Stimulated activated CD4-positive, alpha-beta T cell treated with anti-CD3 and anti-CD28 coated beads, Interleukin-15, amount 100 ng/mL, for 48 hours (primary cell): ENCODE measurements at regions not wholly inside any gene's neighbourhood (a gene's known extent, or its start where the extent isn't known, plus 50 kb on each side); places are given as distances from the start of the nearest gene placed in this dataset.

Experiments
- DNase-seq, 2 donors: peaks; one replicate each; pipeline ENCODE4 v3.0.0-alpha.2; 2020; ENCODE audit warnings: low read depth in 2 of 2

DNA sequence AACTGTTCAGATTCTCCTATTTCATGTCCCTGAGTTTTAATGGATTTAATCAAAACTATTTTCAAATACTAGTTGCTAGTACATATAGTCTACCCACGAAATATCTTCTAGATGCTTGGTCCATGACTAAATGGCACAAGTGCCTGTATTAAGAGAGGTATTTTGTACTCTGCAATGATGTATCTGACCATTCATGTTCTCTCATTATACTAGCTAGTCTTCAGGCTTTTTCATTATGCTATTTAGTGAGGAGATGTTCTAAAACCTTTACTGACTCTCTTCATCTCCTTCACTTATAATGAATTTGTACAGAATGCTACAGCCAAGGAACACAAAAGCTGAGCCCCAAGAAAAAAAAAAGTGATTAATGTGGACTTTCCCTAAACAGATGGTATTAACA is 222.5 kb downstream of the AHR start:
- DNase-seq: no peak

DNA sequence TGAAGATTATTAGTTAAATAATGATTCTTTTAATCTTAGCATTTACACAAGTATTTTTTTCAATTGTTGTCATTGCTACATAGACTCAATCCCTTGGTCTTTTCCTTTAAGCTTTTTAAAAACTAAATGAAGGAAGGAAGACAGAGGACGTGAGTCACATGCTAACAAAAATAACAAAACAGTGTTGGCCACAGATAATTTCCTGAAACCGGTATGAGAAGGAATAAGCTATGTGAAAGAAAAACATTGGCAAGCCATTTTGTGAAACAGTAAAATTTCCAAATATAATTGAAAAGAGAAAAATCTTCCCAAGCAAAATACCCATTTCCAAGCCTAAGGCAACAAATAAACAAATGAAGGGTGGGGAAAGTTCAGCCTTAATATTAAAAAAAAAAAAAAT is 223.0 kb downstream of the AHR start:
- DNase-seq: no peak

DNA sequence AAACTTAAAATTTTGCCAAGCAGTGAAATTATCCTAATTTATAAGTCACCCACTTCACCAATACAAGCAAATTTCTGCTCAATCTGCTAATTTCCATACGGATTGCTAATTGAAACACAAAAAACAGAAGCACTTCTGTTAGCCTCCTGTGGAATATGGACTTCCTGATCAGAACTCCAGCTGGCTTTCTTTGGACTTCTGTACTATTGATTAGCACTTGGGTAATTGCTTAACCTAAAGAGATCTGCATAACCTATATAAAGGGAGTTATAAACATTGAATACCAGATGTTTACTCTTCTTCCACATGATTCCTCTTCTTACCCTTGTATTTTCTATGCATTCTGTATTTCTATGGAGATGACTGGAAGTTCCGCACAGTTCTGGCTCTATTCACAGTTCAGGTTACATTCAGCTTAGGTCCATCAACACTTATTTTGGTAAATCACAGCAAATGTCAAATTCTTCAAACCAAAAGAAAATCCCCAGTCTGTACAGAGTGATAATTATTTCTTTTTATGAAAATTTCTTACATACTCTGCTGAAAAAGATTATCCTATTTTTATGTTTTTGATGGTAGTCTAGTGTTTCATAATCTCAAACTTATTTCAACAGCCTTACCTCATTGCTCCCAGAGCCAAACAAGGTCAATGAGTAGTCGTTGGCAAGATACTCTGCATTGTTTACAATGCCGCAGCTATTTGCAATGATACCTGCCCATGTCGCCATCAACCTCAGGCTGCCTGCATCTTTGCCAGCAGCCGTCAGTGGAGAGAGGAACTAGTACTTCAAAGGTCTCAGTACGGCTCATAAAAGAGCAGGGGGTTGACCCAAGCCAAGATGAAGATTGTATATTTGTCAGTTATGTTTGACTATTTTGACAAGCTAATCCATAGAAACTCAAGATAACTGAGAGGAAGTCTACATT is 225.6 kb downstream of the AHR start:
- DNase-seq: no peak

DNA sequence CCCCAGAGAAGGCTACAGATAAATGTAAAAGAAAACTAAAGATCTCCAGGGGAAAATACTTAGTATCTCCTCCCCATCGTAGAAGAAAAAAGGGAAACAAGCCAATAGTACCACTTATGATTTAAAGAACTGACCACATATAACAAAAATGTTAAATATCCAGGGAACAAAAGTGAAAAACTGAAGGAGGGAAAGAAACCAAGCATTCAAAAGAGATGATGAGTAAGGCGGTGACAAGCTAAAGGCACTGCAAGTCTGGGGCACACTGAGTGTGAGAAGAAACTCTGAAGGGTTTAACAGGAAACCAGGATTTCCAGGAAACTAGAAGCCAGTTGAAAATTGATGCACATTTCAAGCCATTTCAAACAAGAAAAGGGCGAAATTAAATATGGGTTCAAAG is 226.3 kb downstream of the AHR start:
- DNase-seq: no peak

DNA sequence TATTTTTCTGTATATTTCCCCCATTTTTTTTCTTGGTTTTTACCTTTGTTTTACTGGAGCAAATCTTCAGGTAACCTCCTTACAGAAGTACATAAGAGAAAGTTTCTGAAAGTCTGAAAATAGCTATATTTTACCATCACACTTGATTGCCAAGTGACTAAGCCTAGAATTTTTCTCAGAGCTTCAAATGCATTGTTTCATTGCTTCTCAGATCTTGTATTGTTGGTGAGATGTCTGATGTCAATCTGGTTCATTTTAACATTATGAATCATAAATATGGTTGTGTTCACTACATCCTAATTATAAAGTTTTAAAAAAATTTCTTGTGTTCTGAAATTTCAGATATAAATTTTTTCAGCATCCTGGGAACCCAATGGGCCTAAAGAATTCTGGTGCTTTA is 228.2 kb downstream of the AHR start:
- DNase-seq: no peak

DNA sequence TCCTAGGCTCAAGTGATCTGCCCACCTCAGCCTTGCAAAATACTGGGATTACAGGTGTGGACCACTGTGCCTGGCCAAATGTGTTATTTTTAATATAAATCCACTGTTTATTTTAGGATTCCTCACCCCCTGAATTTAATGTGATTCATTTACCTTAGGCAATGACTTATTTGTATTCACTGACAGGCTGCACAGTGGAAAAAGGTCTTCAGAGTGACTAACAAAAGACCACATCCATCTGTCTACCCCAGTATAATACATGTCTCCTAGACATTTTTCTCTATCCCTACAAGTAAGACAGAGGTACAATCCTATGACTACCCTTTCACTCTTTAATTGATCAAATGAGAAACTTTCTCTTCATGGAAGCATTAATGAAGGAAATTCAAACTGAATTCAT is 230.2 kb downstream of the AHR start:
- no peak for DNase-seq

DNA sequence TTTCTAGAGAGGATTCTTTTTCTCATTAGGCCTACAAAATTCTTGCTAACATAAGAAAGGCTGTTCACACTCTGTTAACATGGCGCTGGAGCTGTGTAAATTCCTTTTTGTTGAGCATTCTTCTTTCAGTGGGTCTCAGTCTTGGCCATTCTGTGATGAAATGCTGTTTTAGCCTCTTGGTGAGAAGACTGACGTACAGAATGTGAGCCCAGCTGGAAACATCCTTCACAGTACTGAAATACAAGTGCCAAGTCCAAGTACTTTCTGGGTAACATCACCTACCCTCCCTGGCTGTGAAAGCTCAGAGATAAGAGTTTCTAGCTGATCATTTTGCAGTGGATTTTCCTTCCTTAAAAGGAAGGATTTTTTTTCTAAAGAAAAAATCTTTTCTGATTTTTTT is 231.8 kb downstream of the AHR start:
- DNase-seq: no peak

DNA sequence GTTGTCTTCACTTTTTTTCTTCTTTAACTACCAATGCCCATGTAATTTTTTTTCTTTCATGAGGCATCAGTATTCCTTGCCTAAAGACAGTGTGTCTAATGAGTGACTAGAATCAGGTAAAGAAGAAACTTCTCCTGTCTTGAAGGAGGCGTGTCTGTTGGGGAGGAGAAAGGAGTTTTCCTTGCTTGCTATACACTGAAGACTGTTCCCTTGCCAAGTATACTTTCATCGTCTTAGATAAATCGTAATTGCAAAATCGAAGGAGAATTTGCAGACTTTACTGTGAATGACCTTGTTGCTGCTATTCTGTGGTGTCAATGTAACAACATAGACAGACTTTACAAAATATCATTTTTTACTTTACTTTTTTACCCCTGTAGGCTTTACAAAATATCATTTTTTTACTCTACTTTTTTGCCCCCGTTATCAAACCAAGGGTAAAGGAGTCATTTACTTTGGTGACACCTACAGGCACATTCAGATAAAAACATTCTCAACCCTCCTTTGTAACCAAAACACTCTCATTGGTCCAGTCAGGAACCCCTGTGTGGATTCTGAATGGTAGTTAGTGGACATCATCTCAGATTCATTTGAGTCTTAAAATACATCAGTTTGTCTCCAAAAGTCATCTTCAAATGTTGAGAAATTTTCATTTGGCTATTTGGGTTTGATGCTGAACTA is 232.4 kb downstream of the AHR start:
- no peak for DNase-seq

DNA sequence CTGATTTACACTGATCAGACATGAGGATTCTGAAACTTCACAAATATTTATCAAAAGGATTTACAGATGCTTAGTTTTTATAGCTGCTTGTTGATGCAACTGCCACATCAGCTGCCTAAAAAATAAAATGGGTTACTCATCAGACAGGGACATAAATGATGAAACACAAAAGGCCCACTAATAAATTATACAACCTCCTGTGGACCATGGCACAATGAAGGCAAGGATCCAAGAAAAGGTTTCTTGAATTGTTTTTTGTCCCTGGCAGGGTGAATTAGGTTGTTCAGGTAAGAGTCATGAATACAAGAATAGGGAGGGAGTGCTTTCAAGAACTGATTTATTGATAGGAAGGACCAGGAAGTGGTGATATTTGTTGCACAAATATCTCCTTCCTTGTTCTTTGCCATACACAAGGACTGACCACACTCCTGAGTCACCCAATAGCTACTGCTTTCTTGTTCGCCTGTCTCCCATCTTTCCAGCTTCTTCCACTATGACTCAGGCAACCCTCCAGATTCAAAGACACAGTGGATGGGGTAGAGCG is 234.5 kb downstream of the AHR start:
- no peak for DNase-seq

DNA sequence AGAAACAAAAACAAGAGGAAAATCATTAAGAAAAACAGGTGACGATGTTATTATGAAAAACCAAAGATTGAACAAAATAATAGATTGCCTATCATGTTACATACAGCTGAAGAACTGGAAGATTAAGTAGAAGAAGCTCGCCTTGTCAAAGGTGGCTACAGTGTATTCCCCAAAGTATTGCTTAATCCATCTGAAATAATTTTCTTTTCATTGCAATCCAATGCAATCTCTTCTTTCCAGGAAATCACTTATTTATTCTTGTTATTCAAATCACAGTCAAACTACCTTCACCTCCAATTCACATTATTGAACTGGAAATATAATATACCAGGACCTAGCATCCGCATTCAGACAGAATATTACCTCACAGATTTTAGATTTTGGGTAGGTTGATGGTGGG is 235.9 kb downstream of the AHR start:
- no peak for DNase-seq

DNA sequence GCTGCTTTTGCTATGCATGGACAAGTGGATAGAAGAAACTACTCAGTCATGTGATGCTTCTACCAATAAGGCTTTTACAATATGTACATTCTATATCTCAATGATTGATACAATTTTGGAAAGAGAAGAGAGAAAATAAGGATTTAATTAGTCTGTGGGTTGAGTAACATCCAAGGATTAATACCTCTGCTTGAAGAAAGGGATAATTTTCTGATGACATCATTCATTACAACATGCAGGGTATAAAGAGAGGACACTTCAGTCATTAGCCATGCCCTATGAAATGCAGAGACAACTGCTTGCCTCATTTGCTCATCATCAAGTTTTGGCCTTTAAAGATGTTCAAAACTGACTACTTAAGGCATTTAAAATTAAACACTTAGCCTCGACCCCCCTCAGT is 237.3 kb downstream of the AHR start:
- no peak for DNase-seq

DNA sequence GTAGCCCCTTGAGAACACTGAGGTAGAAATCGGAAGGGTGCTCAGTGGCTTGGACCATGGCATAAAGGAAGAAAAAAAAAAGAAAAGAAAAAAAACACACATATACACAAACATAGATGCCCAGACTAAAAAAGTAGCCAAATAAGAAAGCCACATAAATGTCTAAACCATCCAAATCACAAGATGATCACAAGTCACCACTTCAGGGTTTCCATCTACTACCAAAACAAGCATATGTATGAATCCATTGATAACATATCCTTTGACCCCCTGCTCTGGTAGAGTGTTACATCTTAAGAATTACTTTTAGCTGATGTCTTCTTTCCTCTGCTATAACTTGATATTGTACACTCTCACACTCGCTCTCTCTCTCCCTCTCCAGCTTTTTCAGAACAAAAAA is 245.9 kb downstream of the AHR start:
- no peak for DNase-seq

DNA sequence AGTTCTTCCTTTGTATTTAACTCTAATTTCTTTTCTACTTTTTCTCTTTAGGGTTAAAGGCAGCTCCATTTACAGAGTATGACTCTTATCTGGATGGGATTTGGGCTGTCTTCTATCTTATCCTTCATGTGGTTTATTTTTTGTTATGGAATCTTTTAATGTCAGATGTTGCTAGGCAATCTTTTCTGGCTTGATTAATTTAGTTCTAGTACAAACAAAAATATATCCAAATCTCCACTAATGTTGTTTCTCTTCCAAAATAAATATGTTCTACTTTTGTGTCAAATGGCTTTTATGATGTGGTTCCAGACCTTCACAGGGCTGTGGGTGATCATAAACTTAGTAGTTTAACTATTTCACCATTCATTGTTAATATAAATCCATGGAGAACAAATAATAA is 246.9 kb downstream of the AHR start:
- DNase-seq: no peak

DNA sequence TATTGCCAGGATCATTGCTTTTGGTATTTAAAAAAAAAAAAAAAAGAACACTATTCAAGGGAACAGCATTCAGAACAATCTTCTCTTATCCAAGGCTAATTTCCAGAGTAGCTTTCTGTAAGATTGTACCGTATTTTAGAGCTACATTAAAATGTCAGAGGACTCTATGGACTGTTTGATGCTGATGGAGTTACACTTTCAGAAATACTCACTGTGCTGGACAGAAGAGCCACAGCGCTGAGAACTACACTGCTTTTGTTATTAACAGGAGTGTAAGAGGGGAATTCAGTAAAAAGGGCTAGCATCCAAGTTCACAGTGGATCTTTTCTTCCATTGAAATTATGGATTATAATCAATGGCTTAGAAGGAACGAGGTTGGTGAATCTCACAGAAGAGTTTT is 247.7 kb downstream of the AHR start:
- DNase-seq: no peak

DNA sequence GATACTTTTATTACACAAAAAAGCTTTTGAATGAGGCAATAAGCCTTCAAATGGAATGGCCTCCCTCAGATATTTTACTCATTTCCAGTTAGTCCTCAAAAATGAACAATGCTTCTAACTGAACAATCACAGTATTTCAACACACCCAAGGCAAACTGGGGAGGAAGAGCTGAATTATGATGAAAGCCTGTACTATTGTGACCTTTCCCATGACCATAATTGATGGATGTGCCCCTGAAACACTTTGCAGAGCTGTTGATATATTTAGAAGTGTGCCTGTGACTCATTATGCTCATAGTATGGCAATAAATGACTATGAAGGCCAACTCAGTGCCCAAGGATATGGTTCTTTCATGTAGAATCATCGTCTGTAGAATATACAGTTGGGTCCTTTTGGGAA is 248.1 kb downstream of the AHR start:
- no peak for DNase-seq

DNA sequence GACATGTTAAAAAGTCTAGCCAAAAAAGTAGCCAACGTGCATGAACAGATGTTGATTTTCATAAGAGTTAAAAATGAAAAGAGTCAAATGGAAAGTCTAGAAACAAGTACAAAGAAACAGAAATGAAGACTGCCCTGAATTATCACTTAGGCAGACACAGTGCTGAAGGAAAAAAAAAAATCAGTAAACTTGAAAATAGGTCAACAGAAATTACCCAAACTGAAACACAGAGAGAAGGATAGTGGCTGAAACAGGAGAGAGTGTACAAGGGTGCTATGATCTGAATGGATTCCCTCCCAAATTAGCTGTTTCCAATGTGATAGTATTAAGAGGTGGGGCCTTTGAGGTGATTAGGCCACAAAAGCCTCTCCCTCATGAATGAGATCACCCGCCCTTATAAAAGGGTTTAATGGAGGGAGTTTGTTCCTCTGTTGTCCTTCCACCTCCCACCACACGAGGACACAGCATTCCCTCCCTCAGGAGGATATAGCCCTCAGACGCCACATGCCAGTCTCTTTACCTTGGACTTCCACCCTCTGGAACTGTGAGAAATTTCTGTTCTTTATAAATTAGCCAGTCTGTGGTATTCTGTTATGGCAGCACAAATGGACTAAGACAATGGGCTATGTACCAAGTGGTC is 249.7 kb downstream of the AHR start:
- no peak for DNase-seq

DNA sequence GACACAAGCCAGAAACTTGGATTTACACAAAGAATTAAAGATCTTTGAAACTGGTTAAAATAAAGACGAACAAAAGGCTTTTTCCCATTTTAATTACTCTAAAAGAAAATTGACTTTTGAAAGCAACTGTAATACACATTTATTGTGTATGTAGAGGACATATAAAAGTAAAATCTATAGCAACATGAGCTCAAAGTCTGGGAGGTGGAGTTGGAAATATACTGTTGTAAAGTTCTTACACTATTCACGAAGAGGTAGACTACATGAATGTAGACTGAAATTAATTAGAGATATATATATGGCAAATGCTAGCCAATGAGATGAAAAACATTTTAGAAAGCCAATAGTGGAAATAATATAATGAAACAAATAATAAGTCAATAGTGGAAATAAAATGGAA is 251.0 kb downstream of the AHR start:
- no peak for DNase-seq

DNA sequence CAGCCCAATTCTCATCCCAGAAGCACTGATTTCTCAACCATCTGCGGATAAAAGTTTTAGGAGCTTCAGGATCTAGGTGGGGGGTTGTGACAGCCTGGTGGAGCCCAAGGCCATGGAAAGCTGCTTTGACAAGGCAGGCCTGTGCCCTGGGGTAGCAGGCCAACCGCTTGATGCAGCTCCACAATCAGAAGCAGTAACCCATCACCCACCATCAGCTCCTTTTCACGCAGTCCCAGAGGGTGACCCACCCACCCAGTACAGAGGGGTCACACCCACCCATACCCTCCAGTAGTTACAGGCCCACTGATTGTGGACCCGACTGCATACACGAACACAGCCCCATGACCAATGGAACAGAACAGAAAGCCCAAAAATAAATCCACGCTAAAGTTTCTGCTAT is 253.9 kb downstream of the AHR start:
- no peak for DNase-seq

DNA sequence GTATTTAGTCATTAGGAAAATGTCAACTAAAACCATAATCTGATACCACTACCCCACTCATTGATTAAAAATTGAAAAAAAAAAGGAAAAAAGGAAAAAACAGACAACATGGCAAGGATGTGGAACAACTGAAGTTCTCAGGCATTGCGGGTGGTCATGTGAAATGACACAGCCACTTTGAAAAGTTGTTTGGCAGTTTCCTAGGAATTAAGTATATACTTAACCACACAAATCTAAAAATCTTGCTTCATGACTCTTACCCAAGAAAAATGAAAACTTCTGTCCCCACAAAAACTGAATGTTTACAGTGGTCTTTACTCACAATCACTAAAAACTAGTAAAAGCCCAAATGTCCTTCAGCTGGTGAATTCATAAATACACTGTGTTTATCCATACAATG is 254.5 kb downstream of the AHR start:
- no peak for DNase-seq

DNA sequence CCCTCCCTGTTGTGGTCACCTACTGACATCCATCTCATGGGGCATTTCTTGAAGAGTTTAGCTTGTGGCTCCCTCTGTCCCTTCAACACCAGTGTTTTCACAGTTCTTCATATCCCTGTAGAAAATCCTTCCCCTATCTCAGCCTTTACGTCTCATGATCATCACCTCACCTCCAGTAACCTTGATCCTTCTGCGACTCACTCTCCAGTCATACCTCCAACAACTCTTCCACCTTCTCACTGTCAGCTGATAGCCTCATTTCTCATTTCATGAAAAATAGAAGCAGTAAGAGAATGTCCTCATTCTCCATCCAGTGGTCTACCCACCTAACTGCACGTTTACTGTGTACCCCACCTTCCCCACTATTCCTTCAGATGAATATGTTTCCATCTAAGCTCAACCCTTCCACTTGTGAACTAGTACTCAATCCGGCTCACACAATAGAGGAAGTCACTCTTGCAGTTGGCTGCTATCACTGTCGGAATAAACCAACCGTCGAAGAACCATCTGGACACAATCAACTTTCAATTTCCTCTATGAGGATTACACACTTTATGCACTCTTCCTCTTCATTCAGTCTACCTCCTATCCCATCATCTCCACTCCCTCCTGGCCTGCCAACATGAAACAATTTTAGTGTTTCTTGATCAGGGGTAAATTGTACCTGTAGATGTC is 256.0 kb downstream of the AHR start:
- no peak for DNase-seq

DNA sequence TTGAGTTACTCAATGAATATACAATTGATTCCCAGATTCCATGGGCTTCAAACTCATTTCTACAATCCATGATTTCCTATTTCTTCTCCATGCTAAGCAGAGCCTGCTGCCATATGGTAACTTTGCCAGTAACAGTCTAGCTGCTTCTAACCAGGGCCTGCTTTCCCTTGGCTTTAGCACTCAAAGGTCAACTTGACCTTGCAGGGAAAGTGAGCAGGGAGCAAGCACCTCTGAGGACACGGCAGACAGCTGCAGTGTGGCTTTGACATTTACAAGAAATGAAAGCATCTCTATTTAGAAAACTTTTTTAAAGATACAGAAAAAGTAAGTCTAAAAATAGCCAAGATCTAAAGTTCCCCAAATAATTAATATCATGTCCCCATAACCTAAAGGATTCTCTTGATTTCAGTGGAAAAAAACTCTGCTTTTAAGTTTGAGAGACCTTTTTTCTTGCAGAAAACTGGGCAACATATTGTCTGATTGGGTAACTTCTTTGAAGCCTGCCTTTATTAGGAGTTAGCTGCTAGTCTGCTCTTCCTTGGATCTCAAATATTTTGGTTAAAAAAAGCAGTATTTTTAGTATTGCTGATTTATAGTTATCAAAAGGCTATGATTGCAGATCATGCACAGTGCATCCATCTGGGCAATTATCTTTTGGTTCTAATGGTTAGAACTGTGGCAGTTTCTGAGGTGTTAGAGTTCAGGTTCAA is 257.9 kb downstream of the AHR start:
- no peak for DNase-seq
